Heart left ventricle (tissue), 13 donors: ENCODE measurements at regions not wholly inside any gene's neighbourhood (a gene's known extent, or its start where the extent isn't known, plus 50 kb on each side); places are given as distances from the start of the nearest gene placed in this dataset.

Source experiments
- POLR2A ChIP-seq, 2 donors: fragments of 450-650 bp; IDR thresholded peaks; one replicate each; pipeline ENCODE4 v1.6.1; 2017; ENCODE audit warnings: antibody characterized with exemption in 2 of 2, mild to moderate bottlenecking in 2 of 2, moderate library complexity in 2 of 2
- TF ChIP-seq, protein P1 (sequence below), 12 donors: fragments of 200-600 bp; sonication (generic) in 4 of 12; IDR thresholded peaks; one replicate each; pipeline versions ENCODE4 v1.5.0 to v1.8.0; 2018 to 2022; ENCODE audit warnings: antibody characterized with exemption in 12 of 12, mild to moderate bottlenecking in 5 of 12
- donor health status: ischemic (EF 13 %, LVEDD 7.1; RV severe dilation, severe dysfunction).
- donor health status: DM: no; HTN: yes; CAD: no.
- donor health status: DM: no; HTN: no; CAD: no.
- donor health status: ischemic (EF 25% LVEDD 6.9; RV normal size, moderate dysfunction).
- donor health status: ischemic (EF 25% LVEDD 5.7; RV mildly dilated, moderate dysfunction).
- donor health status: ischemic (EF 35%, LVEDD 5.7; RV mildly dilated, moderate dysfunction).
- donor health status: nonischemic (EF 11% LVEDD 7.7; RV severe dilation, severe dysfunction).
- donor health status: DM: yes; HTN: yes; CAD: no.
- donor health status: PGD.
- donor health status: ischemic (EF 29% LVEDD 5.4; RV normal size, mild dysfunction).
- donor health status: nonischemic (EF 23%, LVEDD 6.1; RV moderate dilation, normal function).

DNA sequence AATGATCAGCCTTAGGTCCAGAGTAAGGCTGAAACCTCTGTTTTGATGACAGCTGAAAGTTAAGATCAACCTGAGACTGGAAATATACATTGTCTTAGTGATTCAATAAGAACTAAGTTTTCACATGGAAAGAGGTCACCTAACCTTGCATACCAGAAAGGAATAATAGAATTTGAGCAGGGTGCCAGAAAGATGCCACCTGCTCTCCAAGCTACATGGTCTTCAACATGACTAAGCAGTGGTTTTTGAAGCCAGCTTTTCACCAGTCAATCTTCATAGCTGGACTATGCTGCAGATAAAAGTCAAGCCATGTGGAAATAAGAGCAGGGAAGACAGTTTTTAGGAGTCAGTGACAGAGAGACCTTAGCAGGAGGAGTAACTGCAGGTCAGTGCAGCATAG, 589.4 kb upstream of the SYT4 start:
- TF ChIP-seq POLR2A (IDR thresholded peaks at IDR 0.05), result no peak
- TF ChIP-seq, protein P1, sequence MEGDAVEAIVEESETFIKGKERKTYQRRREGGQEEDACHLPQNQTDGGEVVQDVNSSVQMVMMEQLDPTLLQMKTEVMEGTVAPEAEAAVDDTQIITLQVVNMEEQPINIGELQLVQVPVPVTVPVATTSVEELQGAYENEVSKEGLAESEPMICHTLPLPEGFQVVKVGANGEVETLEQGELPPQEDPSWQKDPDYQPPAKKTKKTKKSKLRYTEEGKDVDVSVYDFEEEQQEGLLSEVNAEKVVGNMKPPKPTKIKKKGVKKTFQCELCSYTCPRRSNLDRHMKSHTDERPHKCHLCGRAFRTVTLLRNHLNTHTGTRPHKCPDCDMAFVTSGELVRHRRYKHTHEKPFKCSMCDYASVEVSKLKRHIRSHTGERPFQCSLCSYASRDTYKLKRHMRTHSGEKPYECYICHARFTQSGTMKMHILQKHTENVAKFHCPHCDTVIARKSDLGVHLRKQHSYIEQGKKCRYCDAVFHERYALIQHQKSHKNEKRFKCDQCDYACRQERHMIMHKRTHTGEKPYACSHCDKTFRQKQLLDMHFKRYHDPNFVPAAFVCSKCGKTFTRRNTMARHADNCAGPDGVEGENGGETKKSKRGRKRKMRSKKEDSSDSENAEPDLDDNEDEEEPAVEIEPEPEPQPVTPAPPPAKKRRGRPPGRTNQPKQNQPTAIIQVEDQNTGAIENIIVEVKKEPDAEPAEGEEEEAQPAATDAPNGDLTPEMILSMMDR (IDR thresholded peaks at IDR 0.05), result no peak
